HEK293 (cell line): ENCODE measurements at regions not wholly inside any gene's neighbourhood (a gene's known extent, or its start where the extent isn't known, plus 50 kb on each side); places are given as distances from the start of the nearest gene placed in this dataset.

Source experiments
- CTCF ChIA-PET: fragments of 350-600 bp; formaldehyde crosslinking; extraction: SDS; loops from one replicate; lab custom pipeline; 2021; ENCODE audit warnings: antibody characterized with exemption; lab: Yijun Ruan, JAX
- POLR2A ChIA-PET: fragments of 300-600 bp; formaldehyde crosslinking; extraction: SDS; loops from one replicate; lab custom pipeline; 2020; ENCODE audit warnings: antibody characterized with exemption, inconsistent platforms; lab: Yijun Ruan, JAX
- H3K27ac ChIP-seq: fragments of 200-500 bp; sonication (Bioruptor generic); 2 replicates; pipeline ENCODE4 v1.5.1; 2014; ENCODE audit warnings: low read depth, low read length, control low read depth, inconsistent platforms; ENCODE audit errors: extremely low read depth
- H3K36me3 ChIP-seq, 2 experiments: fragments of 200-500 bp in 1 of 2; sonication (Bioruptor generic) in 1 of 2; 1 replicate in 1 of 2; 2 replicates in 1 of 2; pipeline ENCODE4 v1.5.1; 2014 to 2017; ENCODE audit warnings: inconsistent platforms in 2 of 2, low read length in 2 of 2; ENCODE audit not compliant: control insufficient read depth in 2 of 2, insufficient read depth in 1 of 2
- H3K4me1 ChIP-seq: fragments of 200-500 bp; sonication (Bioruptor generic); 2 replicates; pipeline ENCODE4 v1.5.1; 2014; ENCODE audit warnings: mild to moderate bottlenecking, low read length, inconsistent platforms; ENCODE audit not compliant: control insufficient read depth, insufficient read depth
- H3K4me3 ChIP-seq: 2 replicates; pipeline ENCODE4 v1.5.1; 2011; ENCODE audit warnings: low read depth, mild to moderate bottlenecking, control low read depth, low read length, moderate library complexity
- H3K9me3 ChIP-seq: fragments of 200-500 bp; sonication (Bioruptor generic); 2 replicates; pipeline ENCODE4 v1.5.1; 2014; ENCODE audit warnings: low read depth, low read length, inconsistent platforms; ENCODE audit not compliant: control insufficient read depth, insufficient read depth
- FEZF1 ChIP-seq: fragments of 450-650 bp; formaldehyde crosslinking; IDR thresholded peaks from 2 replicates; pipeline ENCODE4 v1.5.1; 2016; ENCODE audit warnings: missing biosample characterization, missing genetic modification characterization
- KLF9 ChIP-seq: fragments of 450-650 bp; formaldehyde crosslinking; IDR thresholded peaks from 2 replicates; pipeline ENCODE4 v1.5.1; 2016; ENCODE audit warnings: missing biosample characterization, missing genetic modification characterization, low read depth
- SCRT2 ChIP-seq: fragments of 450-650 bp; formaldehyde crosslinking; IDR thresholded peaks from 2 replicates; pipeline ENCODE4 v1.5.1; 2016; ENCODE audit warnings: missing biosample characterization, missing genetic modification characterization
- ZBTB48 ChIP-seq: fragments of 450-650 bp; formaldehyde crosslinking; IDR thresholded peaks from 2 replicates; pipeline ENCODE4 v1.5.1; 2016; ENCODE audit warnings: missing biosample characterization, missing genetic modification characterization
- ZBTB49 ChIP-seq: fragments of 450-650 bp; formaldehyde crosslinking; IDR thresholded peaks from 2 replicates; pipeline ENCODE4 v1.5.1; 2016; ENCODE audit warnings: missing biosample characterization, missing genetic modification characterization, low read depth
- ZNF133 ChIP-seq: fragments of 450-650 bp; formaldehyde crosslinking; IDR thresholded peaks from 2 replicates; pipeline ENCODE4 v1.5.1; 2016; ENCODE audit warnings: missing biosample characterization, missing genetic modification characterization
- ZNF140 ChIP-seq: fragments of 450-650 bp; formaldehyde crosslinking; IDR thresholded peaks from 2 replicates; pipeline ENCODE4 v1.5.1; 2016; ENCODE audit warnings: missing biosample characterization, missing genetic modification characterization
- ZNF202 ChIP-seq: fragments of 450-650 bp; formaldehyde crosslinking; IDR thresholded peaks from 2 replicates; pipeline ENCODE4 v1.5.1; 2016; ENCODE audit warnings: missing biosample characterization, missing genetic modification characterization, borderline replicate concordance
- ZNF302 ChIP-seq: fragments of 450-650 bp; formaldehyde crosslinking; IDR thresholded peaks from 2 replicates; pipeline ENCODE4 v1.5.1; 2016; ENCODE audit warnings: missing biosample characterization, missing genetic modification characterization, low read depth
- ZNF335 ChIP-seq: fragments of 450-650 bp; formaldehyde crosslinking; conservative IDR thresholded peaks from 2 replicates; pipeline ENCODE4 v1.5.1; 2016; ENCODE audit warnings: missing biosample characterization, missing genetic modification characterization
- ZNF37A ChIP-seq: fragments of 450-650 bp; IDR thresholded peaks from 2 replicates; pipeline ENCODE4 v1.5.1; 2018; ENCODE audit warnings: missing biosample characterization, missing genetic modification characterization
- ZNF394 ChIP-seq: fragments of 450-650 bp; formaldehyde crosslinking; IDR thresholded peaks from 2 replicates; pipeline ENCODE4 v1.5.1; 2016; ENCODE audit warnings: missing biosample characterization, missing genetic modification characterization, mild to moderate bottlenecking, moderate library complexity, borderline replicate concordance
- ZNF596 ChIP-seq: fragments of 450-650 bp; IDR thresholded peaks from 2 replicates; pipeline ENCODE4 v1.5.0; 2018; ENCODE audit warnings: missing biosample characterization, mild to moderate bottlenecking, missing genetic modification characterization, moderate library complexity
- ZNF654 ChIP-seq: fragments of 450-650 bp; formaldehyde crosslinking; IDR thresholded peaks from 2 replicates; pipeline ENCODE4 v1.5.1; 2016; ENCODE audit warnings: low read depth, missing biosample characterization, missing genetic modification characterization
- ZSCAN16 ChIP-seq: fragments of 450-650 bp; formaldehyde crosslinking; IDR thresholded peaks from 2 replicates; pipeline ENCODE4 v1.5.1; 2016; ENCODE audit warnings: missing biosample characterization, missing genetic modification characterization
- ZSCAN4 ChIP-seq: fragments of 450-650 bp; formaldehyde crosslinking; IDR thresholded peaks from 2 replicates; pipeline ENCODE4 v1.5.1; 2017; ENCODE audit warnings: missing biosample characterization, missing genetic modification characterization
- TF ChIP-seq, protein P1 (sequence below): fragments of 450-650 bp; formaldehyde crosslinking; IDR thresholded peaks from 2 replicates; pipeline ENCODE4 v1.5.1; 2016; ENCODE audit warnings: missing biosample characterization, missing genetic modification characterization
- TF ChIP-seq, protein P2 (sequence below): fragments of 450-650 bp; formaldehyde crosslinking; IDR thresholded peaks from 2 replicates; pipeline ENCODE4 v1.5.1; 2016; ENCODE audit warnings: missing biosample characterization, missing genetic modification characterization, borderline replicate concordance
- TF ChIP-seq, protein P3 (sequence below): fragments of 450-650 bp; formaldehyde crosslinking; IDR thresholded peaks from 2 replicates; pipeline ENCODE4 v1.5.1; 2016; ENCODE audit warnings: missing biosample characterization, missing genetic modification characterization
- TF ChIP-seq, protein P4 (sequence below): fragments of 450-650 bp; formaldehyde crosslinking; IDR thresholded peaks from 2 replicates; pipeline ENCODE4 v1.5.1; 2016; ENCODE audit warnings: missing biosample characterization, missing genetic modification characterization
- TF ChIP-seq, protein P5 (sequence below): fragments of 450-650 bp; formaldehyde crosslinking; IDR thresholded peaks from 2 replicates; pipeline ENCODE4 v1.5.1; 2016; ENCODE audit warnings: missing biosample characterization, missing genetic modification characterization

- Histone ChIP-seq H3K36me3 (no peaks in the 10 kb centered on the region), H3K9me3 (no peaks in the 10 kb centered on the region), H3K27ac (no peak overlapping the region), H3K4me1 (no peaks in the 10 kb centered on the region), H3K4me3 (no peak overlapping the region)
- CTCF ChIA-PET = no interaction called here
- POLR2A ChIA-PET = no interaction called here
- TF ChIP-seq, protein P1, sequence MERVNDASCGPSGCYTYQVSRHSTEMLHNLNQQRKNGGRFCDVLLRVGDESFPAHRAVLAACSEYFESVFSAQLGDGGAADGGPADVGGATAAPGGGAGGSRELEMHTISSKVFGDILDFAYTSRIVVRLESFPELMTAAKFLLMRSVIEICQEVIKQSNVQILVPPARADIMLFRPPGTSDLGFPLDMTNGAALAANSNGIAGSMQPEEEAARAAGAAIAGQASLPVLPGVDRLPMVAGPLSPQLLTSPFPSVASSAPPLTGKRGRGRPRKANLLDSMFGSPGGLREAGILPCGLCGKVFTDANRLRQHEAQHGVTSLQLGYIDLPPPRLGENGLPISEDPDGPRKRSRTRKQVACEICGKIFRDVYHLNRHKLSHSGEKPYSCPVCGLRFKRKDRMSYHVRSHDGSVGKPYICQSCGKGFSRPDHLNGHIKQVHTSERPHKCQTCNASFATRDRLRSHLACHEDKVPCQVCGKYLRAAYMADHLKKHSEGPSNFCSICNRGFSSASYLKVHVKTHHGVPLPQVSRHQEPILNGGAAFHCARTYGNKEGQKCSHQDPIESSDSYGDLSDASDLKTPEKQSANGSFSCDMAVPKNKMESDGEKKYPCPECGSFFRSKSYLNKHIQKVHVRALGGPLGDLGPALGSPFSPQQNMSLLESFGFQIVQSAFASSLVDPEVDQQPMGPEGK (tag by site-specific recombination) = no peak
- no peak for TF ChIP-seq ZNF394
- TF ChIP-seq ZNF302 (tag by site-specific recombination) = no peak
- no peak for TF ChIP-seq ZNF133 (tag by site-specific recombination)
- TF ChIP-seq ZNF202 = no peak
- TF ChIP-seq ZNF140 (tag by site-specific recombination) = no peak
- TF ChIP-seq KLF9 (tag by site-specific recombination) = no peak
- no peak for TF ChIP-seq ZBTB48 (tag by site-specific recombination)
- TF ChIP-seq FEZF1 (tag by site-specific recombination) = no peak
- TF ChIP-seq ZBTB49 = no peak
- TF ChIP-seq, protein P2, sequence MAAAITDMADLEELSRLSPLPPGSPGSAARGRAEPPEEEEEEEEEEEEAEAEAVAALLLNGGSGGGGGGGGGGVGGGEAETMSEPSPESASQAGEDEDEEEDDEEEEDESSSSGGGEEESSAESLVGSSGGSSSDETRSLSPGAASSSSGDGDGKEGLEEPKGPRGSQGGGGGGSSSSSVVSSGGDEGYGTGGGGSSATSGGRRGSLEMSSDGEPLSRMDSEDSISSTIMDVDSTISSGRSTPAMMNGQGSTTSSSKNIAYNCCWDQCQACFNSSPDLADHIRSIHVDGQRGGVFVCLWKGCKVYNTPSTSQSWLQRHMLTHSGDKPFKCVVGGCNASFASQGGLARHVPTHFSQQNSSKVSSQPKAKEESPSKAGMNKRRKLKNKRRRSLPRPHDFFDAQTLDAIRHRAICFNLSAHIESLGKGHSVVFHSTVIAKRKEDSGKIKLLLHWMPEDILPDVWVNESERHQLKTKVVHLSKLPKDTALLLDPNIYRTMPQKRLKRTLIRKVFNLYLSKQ (tag by site-specific recombination) = no peak
- no peak for TF ChIP-seq ZNF335 (tag by site-specific recombination)
- no peak for TF ChIP-seq ZNF654 (tag by site-specific recombination)
- TF ChIP-seq ZNF37A (tag by site-specific recombination) = no peak
- TF ChIP-seq, protein P3, sequence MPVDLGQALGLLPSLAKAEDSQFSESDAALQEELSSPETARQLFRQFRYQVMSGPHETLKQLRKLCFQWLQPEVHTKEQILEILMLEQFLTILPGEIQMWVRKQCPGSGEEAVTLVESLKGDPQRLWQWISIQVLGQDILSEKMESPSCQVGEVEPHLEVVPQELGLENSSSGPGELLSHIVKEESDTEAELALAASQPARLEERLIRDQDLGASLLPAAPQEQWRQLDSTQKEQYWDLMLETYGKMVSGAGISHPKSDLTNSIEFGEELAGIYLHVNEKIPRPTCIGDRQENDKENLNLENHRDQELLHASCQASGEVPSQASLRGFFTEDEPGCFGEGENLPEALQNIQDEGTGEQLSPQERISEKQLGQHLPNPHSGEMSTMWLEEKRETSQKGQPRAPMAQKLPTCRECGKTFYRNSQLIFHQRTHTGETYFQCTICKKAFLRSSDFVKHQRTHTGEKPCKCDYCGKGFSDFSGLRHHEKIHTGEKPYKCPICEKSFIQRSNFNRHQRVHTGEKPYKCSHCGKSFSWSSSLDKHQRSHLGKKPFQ (tag by site-specific recombination) = no peak
Observed at GRCh38 chr6:9784786-9785185, 630.1 kb downstream of the TFAP2A start.

DNA sequence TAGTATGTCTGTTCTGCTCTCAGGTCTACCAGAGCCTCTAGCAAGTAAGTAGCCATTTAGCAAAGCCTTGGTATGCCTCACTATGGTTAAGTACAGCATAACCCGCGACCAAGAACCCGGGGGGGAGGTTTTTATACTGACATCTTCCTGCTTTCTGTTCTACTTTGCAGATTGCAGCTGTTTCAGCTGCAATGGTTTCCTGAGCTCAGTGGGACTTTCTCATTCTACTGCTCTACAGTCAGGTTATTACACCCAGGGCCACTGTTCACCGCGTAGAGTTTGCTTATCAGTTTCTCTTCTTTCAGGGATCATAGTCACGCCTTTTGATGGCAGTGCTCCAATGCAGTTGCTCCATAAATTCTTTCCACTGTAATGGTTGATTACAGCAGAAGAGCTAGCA is 631.3 kb downstream of the TFAP2A start:
- Histone ChIP-seq H3K27ac (no peak overlapping the region), H3K4me1 (no peaks in the 10 kb centered on the region), H3K36me3 (no peaks in the 10 kb centered on the region), H3K4me3 (no peak overlapping the region), H3K9me3 (no peaks in the 10 kb centered on the region)
- POLR2A ChIA-PET = no interaction called here
- CTCF ChIA-PET = no interaction called here
- TF ChIP-seq ZSCAN16 (tag by site-specific recombination) (no peak), SCRT2 (tag by site-specific recombination) (no peak), ZSCAN4 (tag by site-specific recombination) (no peak), ZNF596 (tag by site-specific recombination) (no peak)
- TF ChIP-seq, protein P4, sequence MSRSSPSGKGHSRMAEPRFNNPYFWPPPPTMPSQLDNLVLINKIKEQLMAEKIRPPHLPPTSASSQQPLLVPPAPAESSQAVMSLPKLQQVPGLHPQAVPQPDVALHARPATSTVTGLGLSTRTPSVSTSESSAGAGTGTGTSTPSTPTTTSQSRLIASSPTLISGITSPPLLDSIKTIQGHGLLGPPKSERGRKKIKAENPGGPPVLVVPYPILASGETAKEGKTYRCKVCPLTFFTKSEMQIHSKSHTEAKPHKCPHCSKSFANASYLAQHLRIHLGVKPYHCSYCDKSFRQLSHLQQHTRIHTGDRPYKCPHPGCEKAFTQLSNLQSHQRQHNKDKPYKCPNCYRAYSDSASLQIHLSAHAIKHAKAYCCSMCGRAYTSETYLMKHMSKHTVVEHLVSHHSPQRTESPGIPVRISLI (tag by site-specific recombination) = no peak
- TF ChIP-seq, protein P5, sequence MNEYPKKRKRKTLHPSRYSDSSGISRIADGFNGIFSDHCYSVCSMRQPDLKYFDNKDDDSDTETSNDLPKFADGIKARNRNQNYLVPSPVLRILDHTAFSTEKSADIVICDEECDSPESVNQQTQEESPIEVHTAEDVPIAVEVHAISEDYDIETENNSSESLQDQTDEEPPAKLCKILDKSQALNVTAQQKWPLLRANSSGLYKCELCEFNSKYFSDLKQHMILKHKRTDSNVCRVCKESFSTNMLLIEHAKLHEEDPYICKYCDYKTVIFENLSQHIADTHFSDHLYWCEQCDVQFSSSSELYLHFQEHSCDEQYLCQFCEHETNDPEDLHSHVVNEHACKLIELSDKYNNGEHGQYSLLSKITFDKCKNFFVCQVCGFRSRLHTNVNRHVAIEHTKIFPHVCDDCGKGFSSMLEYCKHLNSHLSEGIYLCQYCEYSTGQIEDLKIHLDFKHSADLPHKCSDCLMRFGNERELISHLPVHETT = no peak
